GM23338 (cell line): ENCODE measurements at regions not wholly inside any gene's neighbourhood (a gene's known extent, or its start where the extent isn't known, plus 50 kb on each side); places are given as distances from the start of the nearest gene placed in this dataset.

Experiments used
- CREB1 ChIP-seq: fragments of 250-450 bp; sonication (Bioruptor Pico); IDR thresholded peaks from 2 replicates; pipeline ENCODE4 v1.5.0; 2020; ENCODE audit warnings: low read depth, mild to moderate bottlenecking, moderate library complexity
- CTCF ChIP-seq, 2 experiments: fragments of 200-600 bp in 1 of 2; sonication (generic) in 1 of 2; conservative IDR thresholded peaks; 2 replicates each; pipeline versions ENCODE4 v1.5.1 to v1.6.1; 2016 to 2017; ENCODE audit warnings: antibody characterized with exemption in 2 of 2, low read depth in 2 of 2, mild to moderate bottlenecking in 2 of 2, moderate library complexity in 1 of 2
- ETS1 ChIP-seq: IDR thresholded peaks from 2 replicates; pipeline ENCODE4 v1.6.1; 2016; ENCODE audit warnings: antibody characterized with exemption
- EZH2phosphoT487 ChIP-seq: fragments of 200-600 bp; sonication (generic); IDR thresholded peaks from one replicate; pipeline ENCODE4 v1.8.1; 2018; ENCODE audit warnings: antibody characterized with exemption; ENCODE audit not compliant: unreplicated experiment
- POLR2AphosphoS5 ChIP-seq: IDR thresholded peaks from 2 replicates; pipeline ENCODE4 v1.6.1; 2016; ENCODE audit warnings: antibody characterized with exemption, low read depth
- STAT1 ChIP-seq: IDR thresholded peaks from one replicate; pipeline ENCODE4 v1.6.1; 2016; ENCODE audit warnings: antibody characterized with exemption; ENCODE audit not compliant: unreplicated experiment
- ZNF114 ChIP-seq: fragments of 250-450 bp; sonication (Bioruptor Pico); IDR thresholded peaks from 2 replicates; pipeline ENCODE4 v1.5.0; 2020; ENCODE audit warnings: mild to moderate bottlenecking, moderate library complexity
- ZNF462 ChIP-seq: fragments of 250-450 bp; sonication (Bioruptor Pico); IDR thresholded peaks from 2 replicates; pipeline ENCODE4 v1.5.0; 2020; ENCODE audit warnings: mild to moderate bottlenecking, moderate library complexity

- TF ChIP-seq ZNF462 (CRISPR knock-in tag): no peak
- TF ChIP-seq POLR2AphosphoS5: no peak
- no peak for TF ChIP-seq CTCF (conservative IDR thresholded peaks at IDR 0.05; ENCODE audit: low read depth in 2 of 2)
- TF ChIP-seq ZNF114: no peak
- TF ChIP-seq ETS1: no peak
- TF ChIP-seq CREB1 (CRISPR knock-in tag): no peak
- no peak for TF ChIP-seq EZH2phosphoT487
- no peak for TF ChIP-seq STAT1
These were observed 330.0 kb upstream of the CWC22 start (continued) for GRCh38 chr2:180337136-180337535.
